Trophoblast cell (in vitro differentiated cells and primary cell): ENCODE measurements at regions not wholly inside any gene's neighbourhood (a gene's known extent, or its start where the extent isn't known, plus 50 kb on each side); places are given as distances from the start of the nearest gene placed in this dataset.
A peak's percentile ranks its signal among the peaks of the same experiment; 100 is the strongest.
"Not testable (repeated sequence)": the region's sequence is repeated elsewhere in the genome, so short reads cannot be mapped to it uniquely, and the experiment has no call there.

Source experiments
- DNase-seq, 2 donors: peaks; one replicate each; pipeline ENCODE4 v3.0.0-alpha.2; 2016
- H2AFZ ChIP-seq: 2 replicates; pipeline ENCODE4 v1.6.1; 2013; ENCODE audit warnings: low read length, moderate library complexity, mild to moderate bottlenecking; ENCODE audit not compliant: insufficient read depth, poor library complexity
- H2AK5ac ChIP-seq: 2 replicates; pipeline ENCODE4 v1.6.1; 2013; ENCODE audit warnings: mild to moderate bottlenecking, low read length
- H2BK120ac ChIP-seq: 2 replicates; pipeline ENCODE4 v1.6.1; 2013; ENCODE audit warnings: low read length, mild to moderate bottlenecking, moderate library complexity; ENCODE audit not compliant: insufficient read depth, poor library complexity
- H2BK12ac ChIP-seq: 2 replicates; pipeline ENCODE4 v1.6.1; 2013; ENCODE audit warnings: mild to moderate bottlenecking, low read length, moderate library complexity
- H2BK5ac ChIP-seq: 2 replicates; pipeline ENCODE4 v1.6.1; 2013; ENCODE audit warnings: low read length, low read depth, moderate library complexity, mild to moderate bottlenecking; ENCODE audit not compliant: poor library complexity
- H3K14ac ChIP-seq: 2 replicates; pipeline ENCODE4 v1.6.1; 2013; ENCODE audit warnings: mild to moderate bottlenecking, low read length
- H3K18ac ChIP-seq: 2 replicates; pipeline ENCODE4 v1.6.1; 2013; ENCODE audit warnings: mild to moderate bottlenecking, low read length
- H3K23ac ChIP-seq: 2 replicates; pipeline ENCODE4 v1.6.1; 2013; ENCODE audit warnings: low read length
- H3K27ac ChIP-seq: 2 replicates; pipeline ENCODE4 v1.5.1; 2013; ENCODE audit warnings: low read depth, mild to moderate bottlenecking, inconsistent platforms, low read length, moderate library complexity
- H3K27me3 ChIP-seq: 2 replicates; pipeline ENCODE4 v1.6.1; 2013; ENCODE audit warnings: inconsistent platforms, mild to moderate bottlenecking, low read length, moderate library complexity; ENCODE audit not compliant: insufficient read depth
- H3K36me3 ChIP-seq, 2 experiments: 1 replicate in 1 of 2; 2 replicates in 1 of 2; pipeline ENCODE4 v1.6.1; 2013; ENCODE audit warnings: low read length in 2 of 2, mild to moderate bottlenecking in 2 of 2, moderate library complexity in 1 of 2; ENCODE audit not compliant: insufficient read depth in 2 of 2, control insufficient read depth in 1 of 2
- H3K4ac ChIP-seq: 2 replicates; pipeline ENCODE4 v1.6.1; 2013; ENCODE audit warnings: low read depth, mild to moderate bottlenecking, low read length, moderate library complexity
- H3K4me1 ChIP-seq, 2 experiments: 1 replicate in 1 of 2; 2 replicates in 1 of 2; pipeline ENCODE4 v1.6.1; 2013; ENCODE audit warnings: low read length in 2 of 2, mild to moderate bottlenecking in 2 of 2, moderate library complexity in 1 of 2; ENCODE audit not compliant: insufficient read depth in 2 of 2, control insufficient read depth in 1 of 2
- H3K4me2 ChIP-seq: 2 replicates; pipeline ENCODE4 v1.6.1; 2013; ENCODE audit warnings: inconsistent platforms, mild to moderate bottlenecking, low read length, moderate library complexity
- H3K4me3 ChIP-seq: 2 replicates; pipeline ENCODE4 v1.5.1; 2013; ENCODE audit warnings: mild to moderate bottlenecking, low read depth, low read length, inconsistent platforms
- H3K79me1 ChIP-seq: one replicate; pipeline ENCODE4 v1.6.1; 2013; ENCODE audit warnings: low read length
- H3K79me2 ChIP-seq: 2 replicates; pipeline ENCODE4 v1.6.1; 2013; ENCODE audit warnings: low read length, mild to moderate bottlenecking; ENCODE audit not compliant: control insufficient read depth, insufficient read depth, poor library complexity
- H3K9ac ChIP-seq: 2 replicates; pipeline ENCODE4 v1.6.1; 2013; ENCODE audit warnings: mild to moderate bottlenecking, low read length
- H3K9me3 ChIP-seq: 2 replicates; pipeline ENCODE4 v1.6.1; 2013; ENCODE audit warnings: low read depth, mild to moderate bottlenecking, control low read depth, inconsistent platforms, low read length; ENCODE audit not compliant: insufficient read depth
- H4K12ac ChIP-seq: 2 replicates; pipeline ENCODE4 v1.6.1; 2013; ENCODE audit warnings: low read depth, mild to moderate bottlenecking, low read length, moderate library complexity
- H4K8ac ChIP-seq: 2 replicates; pipeline ENCODE4 v1.6.1; 2013; ENCODE audit warnings: low read depth, mild to moderate bottlenecking, low read length, moderate library complexity
- H4K91ac ChIP-seq: one replicate; pipeline ENCODE4 v1.6.1; 2013; ENCODE audit warnings: low read depth, mild to moderate bottlenecking, low read length, moderate library complexity
- WGBS: extraction: QIAGEN DNeasy Blood & Tissue Kit; methylation state at CpG from one replicate; pipeline ENCODE4 v1.1.7; 2013; ENCODE audit warnings: missing lambda C conversion rate; ENCODE audit not compliant: insufficient read length, insufficient coverage; ENCODE audit errors: extremely low coverage; 5-methylcytosine and 5-hydroxymethylcytosine counted together

- H4K12ac ChIP-seq, H2BK120ac ChIP-seq, H3K27ac ChIP-seq, H3K4ac ChIP-seq, H2BK12ac ChIP-seq, H2BK5ac ChIP-seq, H2AK5ac ChIP-seq, H3K9me3 ChIP-seq, H3K9ac ChIP-seq, H3K79me1 ChIP-seq, H3K79me2 ChIP-seq, H3K18ac ChIP-seq, H3K14ac ChIP-seq, H2AFZ ChIP-seq, H4K91ac ChIP-seq, H3K27me3 ChIP-seq, H3K36me3 ChIP-seq, H3K23ac ChIP-seq, H4K8ac ChIP-seq, H3K4me1 ChIP-seq: not testable (repeated sequence)
- no CpG with 5 or more reads among the region's 41 CpGs for WGBS
- peak overlapping the region; percentile 81 for H3K4me2 ChIP-seq
- H3K4me3 ChIP-seq, result peak overlapping the region; percentile 62
- DNase-seq, result peak; percentile 61 to 72
Observed at GRCh38 chr2:131801745-131802350, 274.2 kb downstream of the CCDC74A start.

- H4K12ac ChIP-seq, result peak overlapping the region; percentile 36
- H3K4ac ChIP-seq, H4K91ac ChIP-seq, H2BK5ac ChIP-seq, H2BK12ac ChIP-seq, H3K9me3 ChIP-seq, H3K27me3 ChIP-seq, H2BK120ac ChIP-seq, H2AK5ac ChIP-seq, H2AFZ ChIP-seq, H3K9ac ChIP-seq, H3K23ac ChIP-seq, H3K79me1 ChIP-seq, H3K18ac ChIP-seq, H3K36me3 ChIP-seq, H3K14ac ChIP-seq, H3K4me1 ChIP-seq, H3K27ac ChIP-seq, H3K79me2 ChIP-seq: not testable (repeated sequence)
- peak overlapping the region; percentile 62 for H3K4me3 ChIP-seq
- WGBS, result no CpG with 5 or more reads among the region's 34 CpGs
- DNase-seq, result peak; percentile 4 to 18
- peak overlapping the region; percentile 81 for H3K4me2 ChIP-seq
- peak overlapping the region; percentile 35 for H4K8ac ChIP-seq
Observed at GRCh38 chr2:131802351-131802836, 274.7 kb downstream of the CCDC74A start.

GRCh38 chr2:131803237-131803636 lies 275.5 kb downstream of the CCDC74A start:
- H2BK5ac ChIP-seq, H3K79me1 ChIP-seq, H4K91ac ChIP-seq, H3K23ac ChIP-seq, H3K9me3 ChIP-seq, H2AFZ ChIP-seq, H3K18ac ChIP-seq, H2BK120ac ChIP-seq, DNase-seq, H3K4me1 ChIP-seq, H3K27me3 ChIP-seq, H4K12ac ChIP-seq, H2AK5ac ChIP-seq, H3K4me2 ChIP-seq, H2BK12ac ChIP-seq, H4K8ac ChIP-seq, H3K4me3 ChIP-seq, H3K79me2 ChIP-seq, H3K27ac ChIP-seq, H3K4ac ChIP-seq, H3K36me3 ChIP-seq, H3K14ac ChIP-seq, H3K9ac ChIP-seq: not testable (repeated sequence)
- 100% methylated on average over 1 of the region's 5 CpGs for WGBS

GRCh38 chr2:131812605-131813004 lies 284.9 kb downstream of the CCDC74A start:
- not testable (repeated sequence) for H2AK5ac ChIP-seq, H2BK120ac ChIP-seq, H3K27ac ChIP-seq, H2BK5ac ChIP-seq, H2AFZ ChIP-seq, H3K14ac ChIP-seq, H3K4me2 ChIP-seq, H3K9ac ChIP-seq, DNase-seq, H3K36me3 ChIP-seq, H3K27me3 ChIP-seq, H3K4me1 ChIP-seq, H3K23ac ChIP-seq, H3K9me3 ChIP-seq, H3K4me3 ChIP-seq, H3K4ac ChIP-seq, H2BK12ac ChIP-seq, H3K18ac ChIP-seq, H4K8ac ChIP-seq, H4K12ac ChIP-seq, H3K79me1 ChIP-seq, H4K91ac ChIP-seq, H3K79me2 ChIP-seq
- WGBS, result no CpG with 5 or more reads among the region's 2 CpGs
